Right lobe of liver (tissue), 4 donors: ENCODE measurements at regions not wholly inside any gene's neighbourhood (a gene's known extent, or its start where the extent isn't known, plus 50 kb on each side); places are given as distances from the start of the nearest gene placed in this dataset.

Experiments
- POLR2A ChIP-seq: fragments of 450-650 bp; IDR thresholded peaks from one replicate; pipeline ENCODE4 v1.6.1; 2017; ENCODE audit warnings: antibody characterized with exemption, mild to moderate bottlenecking
- TF ChIP-seq, protein P1 (sequence below), 4 donors: fragments of 200-600 bp in 3 of 4; fragments of 450-650 bp in 1 of 4; IDR thresholded peaks; one replicate each; pipeline versions ENCODE4 v1.5.1 to v1.8.0; 2016 to 2022; ENCODE audit warnings: antibody characterized with exemption in 4 of 4, mild to moderate bottlenecking in 2 of 4
- donor health status: DM: no; HTN: no; CAD: no.
- donor health status: DM: no; HTN: no; CAD: no.
- donor health status: DM: no; HTN: yes; CAD: no.

DNA sequence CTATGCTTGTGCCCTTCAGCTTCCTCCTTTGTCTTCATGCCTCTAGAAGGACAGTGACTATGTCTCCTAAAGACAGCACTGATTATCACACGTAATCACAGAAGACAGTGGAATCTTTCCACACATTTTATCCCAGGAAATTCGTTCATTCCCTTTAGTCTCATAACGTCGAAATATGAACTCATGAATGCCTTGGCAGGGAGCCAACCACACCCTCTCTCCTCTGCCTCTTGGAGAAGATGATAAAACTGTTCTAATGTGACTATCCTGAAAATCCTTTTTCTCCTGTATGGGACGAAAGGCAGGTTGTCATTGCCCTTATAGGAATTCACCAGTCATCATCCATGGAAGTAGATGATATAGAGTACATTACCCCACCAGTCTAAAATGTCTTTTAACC is 726.6 kb upstream of the FANCL start:
- TF ChIP-seq, protein P1, sequence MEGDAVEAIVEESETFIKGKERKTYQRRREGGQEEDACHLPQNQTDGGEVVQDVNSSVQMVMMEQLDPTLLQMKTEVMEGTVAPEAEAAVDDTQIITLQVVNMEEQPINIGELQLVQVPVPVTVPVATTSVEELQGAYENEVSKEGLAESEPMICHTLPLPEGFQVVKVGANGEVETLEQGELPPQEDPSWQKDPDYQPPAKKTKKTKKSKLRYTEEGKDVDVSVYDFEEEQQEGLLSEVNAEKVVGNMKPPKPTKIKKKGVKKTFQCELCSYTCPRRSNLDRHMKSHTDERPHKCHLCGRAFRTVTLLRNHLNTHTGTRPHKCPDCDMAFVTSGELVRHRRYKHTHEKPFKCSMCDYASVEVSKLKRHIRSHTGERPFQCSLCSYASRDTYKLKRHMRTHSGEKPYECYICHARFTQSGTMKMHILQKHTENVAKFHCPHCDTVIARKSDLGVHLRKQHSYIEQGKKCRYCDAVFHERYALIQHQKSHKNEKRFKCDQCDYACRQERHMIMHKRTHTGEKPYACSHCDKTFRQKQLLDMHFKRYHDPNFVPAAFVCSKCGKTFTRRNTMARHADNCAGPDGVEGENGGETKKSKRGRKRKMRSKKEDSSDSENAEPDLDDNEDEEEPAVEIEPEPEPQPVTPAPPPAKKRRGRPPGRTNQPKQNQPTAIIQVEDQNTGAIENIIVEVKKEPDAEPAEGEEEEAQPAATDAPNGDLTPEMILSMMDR (IDR thresholded peaks at IDR 0.05), result no peak
- no peak for TF ChIP-seq POLR2A
